Hematopoietic multipotent progenitor cell treated with erythropoietin and hydrocortisone succinate and interleukin-3 and kit ligand, for 17 days (in vitro differentiated cells): ENCODE measurements at regions not wholly inside any gene's neighbourhood (a gene's known extent, or its start where the extent isn't known, plus 50 kb on each side); places are given as distances from the start of the nearest gene placed in this dataset.

Experiments
- DNase-seq: peaks from one replicate; pipeline ENCODE4 v3.0.0-alpha.2; 2015; ENCODE audit warnings: low spot score

DNA sequence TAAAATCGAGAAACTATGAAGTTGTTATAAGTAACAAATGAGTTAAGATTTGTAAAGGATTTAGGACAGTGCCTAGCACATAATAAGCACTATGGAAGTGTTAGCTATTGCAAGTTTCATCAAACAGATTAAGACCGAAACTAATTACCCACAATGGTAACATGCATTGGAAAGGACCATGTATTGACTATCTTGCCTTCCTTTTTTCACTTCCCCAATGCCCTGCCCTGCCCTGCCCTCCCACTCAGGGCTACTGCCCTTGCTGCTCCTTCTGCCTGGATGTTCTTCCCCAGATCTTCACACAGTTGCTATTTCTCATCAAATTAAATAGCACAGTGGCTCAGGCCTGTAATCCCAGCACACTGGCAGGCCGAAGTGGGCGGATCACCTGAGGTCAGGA lies 202.1 kb upstream of the PSMD7 start:
- no peak for DNase-seq

DNA sequence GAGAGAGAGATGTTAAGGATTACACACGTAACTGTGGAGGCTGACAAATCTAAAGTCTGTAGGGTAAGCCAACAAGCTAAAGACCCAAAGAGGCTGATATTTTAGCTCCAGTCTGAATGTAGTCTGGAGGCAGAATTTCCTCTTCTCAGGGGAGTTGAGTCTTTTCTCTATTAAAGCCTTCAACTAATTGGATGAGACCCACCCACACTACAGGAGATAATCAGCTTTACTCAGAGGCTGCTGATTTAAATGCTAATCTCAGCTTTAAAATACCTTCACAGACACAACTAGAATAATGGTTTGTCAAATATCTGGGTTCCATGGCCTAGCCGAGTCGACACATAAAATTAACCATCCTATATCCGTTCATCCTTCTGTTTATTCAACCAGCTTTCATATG lies 204.3 kb upstream of the PSMD7 start:
- DNase-seq = no peak

DNA sequence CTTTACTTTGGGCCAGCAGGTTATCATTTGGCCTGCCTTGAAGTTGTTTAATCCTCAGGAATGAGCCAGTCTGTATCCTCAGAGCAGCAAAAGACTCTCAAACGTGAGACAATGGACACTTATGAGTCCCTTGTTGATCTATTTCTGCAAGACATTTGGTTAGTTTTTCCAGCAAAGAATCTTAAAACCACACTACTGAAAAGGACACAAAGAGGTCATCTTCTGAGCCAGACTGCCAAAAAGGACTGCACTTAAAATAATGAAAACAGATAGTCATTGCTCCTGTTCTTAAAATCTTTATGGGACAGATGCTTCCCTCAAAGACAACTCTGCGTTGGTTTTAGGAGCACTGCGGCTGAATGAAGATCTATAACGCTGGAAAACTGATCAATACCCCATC lies 205.7 kb upstream of the PSMD7 start:
- DNase-seq = no peak

DNA sequence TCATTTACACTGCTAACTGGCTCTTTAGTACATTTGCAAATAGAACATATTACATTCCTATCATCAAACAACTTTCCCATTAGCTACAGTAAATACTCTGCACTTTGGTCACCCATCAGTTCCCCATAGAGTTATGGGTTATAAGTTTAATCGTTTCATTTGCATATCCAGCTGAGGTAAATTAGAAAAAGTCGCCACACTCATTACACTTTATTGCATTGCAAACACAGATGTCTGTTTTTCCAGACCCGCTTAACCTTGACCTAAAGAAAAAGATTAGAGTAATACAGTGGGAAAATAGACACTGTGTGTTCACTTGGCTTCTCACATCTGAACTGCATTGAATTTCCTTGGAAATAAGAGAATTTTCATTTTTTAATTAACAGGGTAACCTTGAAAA lies 213.1 kb upstream of the PSMD7 start:
- no peak for DNase-seq

DNA sequence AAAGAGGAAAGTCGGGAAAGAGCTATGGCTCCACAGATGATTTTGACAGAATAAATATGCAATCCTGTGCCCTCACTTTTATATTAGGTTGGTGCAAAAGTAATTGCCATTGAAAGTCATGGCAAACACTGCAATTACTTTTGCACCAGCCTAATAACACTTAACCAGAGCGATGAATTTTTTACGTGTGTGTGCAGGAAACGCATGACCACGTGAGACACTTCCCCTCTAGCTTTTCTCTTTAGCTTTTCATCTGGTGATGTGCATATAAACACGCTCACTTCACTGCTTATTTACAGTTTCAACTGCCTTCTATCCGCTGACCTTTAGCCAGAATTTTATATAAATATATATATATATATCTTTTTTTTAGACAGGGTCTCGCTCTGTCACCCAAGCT lies 216.3 kb upstream of the PSMD7 start:
- no peak for DNase-seq

DNA sequence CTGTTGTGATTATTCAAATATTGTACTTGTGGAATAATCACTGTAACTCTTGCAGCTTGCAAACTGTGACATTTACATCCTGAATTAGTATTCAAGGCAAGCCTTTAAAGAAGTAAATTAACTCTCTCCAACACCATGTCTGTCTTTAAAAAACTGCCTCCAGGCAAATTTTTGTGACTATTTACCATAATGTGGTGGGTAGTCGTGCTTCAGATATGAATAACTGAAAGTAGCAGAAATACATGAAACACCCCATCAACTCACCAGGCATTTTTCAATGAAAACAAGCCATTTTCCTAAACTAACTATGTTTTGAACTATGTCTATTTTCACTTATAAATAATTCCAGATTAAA lies 217.4 kb upstream of the PSMD7 start:
- no peak for DNase-seq

DNA sequence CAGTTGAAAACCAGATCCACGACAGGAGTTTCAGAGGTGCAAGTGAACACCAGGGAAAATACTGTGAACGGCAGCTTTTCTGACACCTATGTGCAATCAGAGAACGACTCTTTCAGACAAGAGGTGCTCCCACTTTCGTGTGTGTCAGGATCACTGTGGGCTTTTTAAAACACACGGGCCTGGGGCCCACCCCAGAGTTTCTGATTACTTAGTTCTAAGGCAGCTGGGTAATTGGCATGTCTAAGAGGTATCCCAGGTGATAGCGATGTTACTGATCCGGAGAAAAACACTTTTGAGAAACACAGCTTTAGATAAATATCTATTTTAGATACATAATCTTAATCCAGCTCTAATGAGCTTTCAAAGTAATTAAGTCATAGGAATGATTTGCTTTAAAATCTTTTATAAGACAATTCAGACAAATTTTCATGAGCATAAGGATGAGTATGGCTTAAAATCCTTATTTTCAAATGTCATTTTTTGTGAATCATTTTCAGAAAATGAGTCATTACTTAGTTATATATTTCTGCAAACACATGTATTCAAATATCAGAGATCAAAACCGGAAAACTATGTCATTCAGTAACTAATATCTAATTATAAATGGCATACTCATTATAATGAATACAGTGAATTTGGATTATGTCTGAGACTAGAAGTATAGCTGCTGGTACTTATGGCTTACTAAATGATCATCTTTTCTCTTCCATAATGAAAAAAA lies 217.9 kb upstream of the PSMD7 start:
- DNase-seq = no peak

DNA sequence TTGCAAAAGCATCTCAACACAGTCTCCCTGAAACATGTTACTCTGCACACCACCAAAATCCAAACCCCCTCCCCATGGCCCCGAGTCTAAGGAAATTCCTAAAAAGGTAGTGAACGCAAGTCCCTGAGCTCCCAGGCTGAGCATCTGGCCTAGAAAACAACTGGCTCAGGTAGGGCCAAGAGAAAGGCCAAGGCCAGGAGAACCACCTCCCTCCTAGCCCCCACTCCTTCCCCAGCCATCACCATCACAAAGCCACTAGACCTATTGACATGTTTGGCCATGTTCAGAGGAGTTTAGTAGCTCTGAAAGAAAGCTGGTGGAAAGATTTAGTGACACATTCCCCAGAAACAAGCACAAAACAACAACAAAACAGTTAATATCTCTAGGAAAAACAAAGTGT lies 220.0 kb upstream of the PSMD7 start:
- no peak for DNase-seq

DNA sequence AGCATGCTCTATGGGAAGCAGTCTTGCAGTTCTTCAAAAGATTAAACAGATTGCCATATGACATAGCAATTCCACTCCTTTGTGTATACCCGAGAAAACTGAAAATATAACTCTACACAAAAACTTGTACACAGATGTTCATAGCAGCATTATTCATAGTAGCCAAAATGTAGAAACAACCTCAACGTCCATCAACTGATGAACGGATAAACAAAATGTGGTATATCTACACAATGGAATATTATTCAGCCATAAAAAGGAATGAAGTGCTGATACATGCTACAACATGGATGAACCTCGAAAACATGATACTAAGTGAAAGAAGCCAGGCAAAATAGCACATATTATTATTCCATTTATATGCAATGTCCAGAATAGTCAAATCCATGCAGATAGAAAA lies 221.2 kb upstream of the PSMD7 start:
- no peak for DNase-seq

DNA sequence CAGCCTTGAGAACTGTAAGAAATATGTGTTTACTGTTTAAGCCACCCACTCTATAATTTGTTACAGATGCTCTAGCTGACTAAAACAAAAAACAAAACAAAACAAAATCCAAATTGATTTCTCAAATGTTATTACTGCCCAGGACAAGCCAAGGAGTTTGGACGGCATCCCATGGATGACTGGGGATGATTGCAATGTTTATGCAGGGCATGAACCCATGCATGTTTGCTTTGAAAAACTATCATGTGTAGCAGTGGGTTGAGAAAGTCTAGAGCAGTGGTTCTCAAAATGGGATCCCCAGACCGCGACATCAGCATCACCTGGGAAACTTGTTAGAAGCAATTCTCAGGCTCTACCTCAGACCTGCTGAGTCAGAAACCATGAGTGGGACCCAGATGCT lies 223.2 kb upstream of the PSMD7 start:
- no peak for DNase-seq

DNA sequence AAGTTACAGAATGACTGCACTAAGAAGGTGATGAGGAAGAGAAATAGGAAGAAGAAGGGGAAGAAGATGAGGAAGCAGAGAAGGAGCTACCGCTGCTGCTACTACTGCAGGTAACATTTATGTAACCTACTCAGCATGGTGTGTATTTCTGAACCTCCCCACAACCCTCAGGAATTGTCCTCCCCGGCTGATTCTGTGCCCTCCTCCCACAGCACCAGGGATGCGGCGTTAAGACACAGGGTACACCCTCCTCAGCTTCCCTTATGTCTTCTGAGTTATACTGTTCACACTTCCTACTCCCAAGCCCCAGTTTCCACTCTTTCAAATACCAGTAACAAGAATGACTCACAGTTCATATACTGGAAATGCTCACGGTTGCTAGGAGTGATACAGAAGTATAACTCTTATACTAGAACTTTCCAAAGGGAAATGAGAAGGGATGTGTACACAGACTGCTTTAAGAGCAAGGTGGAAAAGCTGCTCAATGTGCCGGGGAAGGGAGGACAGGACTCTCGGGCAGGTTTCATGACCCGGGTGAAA lies 224.5 kb upstream of the PSMD7 start:
- DNase-seq = no peak

DNA sequence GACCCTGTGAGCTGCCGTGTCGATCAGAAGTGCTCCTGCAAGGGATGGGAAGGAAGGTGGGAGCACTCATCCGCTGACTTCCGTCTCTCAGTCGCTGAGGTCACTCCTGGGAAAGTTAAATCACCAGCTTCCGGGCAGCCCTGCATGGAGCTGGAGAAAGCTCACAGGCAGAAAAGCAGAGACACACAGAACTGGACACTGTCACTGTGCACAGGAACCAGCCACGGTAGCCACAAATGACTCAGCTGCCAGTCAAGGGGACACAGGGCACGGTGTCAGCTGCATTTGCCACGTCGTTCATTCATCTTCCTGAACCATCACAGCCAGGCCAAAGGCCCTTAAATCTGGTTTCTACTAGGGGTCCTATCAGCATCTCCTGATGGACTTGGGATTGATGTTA lies 226.4 kb upstream of the PSMD7 start:
- no peak for DNase-seq

DNA sequence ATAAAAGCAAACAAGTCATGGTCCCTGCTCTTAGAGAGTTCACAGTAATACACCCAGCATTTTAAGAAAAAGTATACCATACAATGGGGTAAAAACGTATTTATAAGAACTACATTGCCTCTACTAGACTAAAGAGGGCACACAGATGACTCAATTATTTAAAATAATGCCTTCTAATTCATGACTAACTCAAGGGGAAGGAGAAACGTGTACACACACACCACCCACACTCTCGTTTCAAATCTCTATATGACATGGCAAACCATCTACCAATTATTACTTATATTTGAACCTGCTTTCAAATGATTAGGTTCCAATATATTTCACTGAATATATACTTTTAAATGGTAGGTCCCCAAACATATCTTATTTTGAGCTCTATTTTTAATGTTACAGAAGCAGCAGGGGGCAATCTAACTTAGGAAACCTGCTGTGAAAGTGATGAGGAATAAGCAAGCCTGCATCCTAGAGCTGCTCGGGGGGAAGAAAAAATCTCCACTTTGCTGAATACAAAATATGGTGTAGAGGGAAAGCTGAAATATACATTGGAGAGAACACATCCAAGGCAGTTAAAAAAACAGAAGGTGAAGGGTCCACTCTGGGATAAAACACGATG lies 232.4 kb upstream of the PSMD7 start:
- DNase-seq = no peak

DNA sequence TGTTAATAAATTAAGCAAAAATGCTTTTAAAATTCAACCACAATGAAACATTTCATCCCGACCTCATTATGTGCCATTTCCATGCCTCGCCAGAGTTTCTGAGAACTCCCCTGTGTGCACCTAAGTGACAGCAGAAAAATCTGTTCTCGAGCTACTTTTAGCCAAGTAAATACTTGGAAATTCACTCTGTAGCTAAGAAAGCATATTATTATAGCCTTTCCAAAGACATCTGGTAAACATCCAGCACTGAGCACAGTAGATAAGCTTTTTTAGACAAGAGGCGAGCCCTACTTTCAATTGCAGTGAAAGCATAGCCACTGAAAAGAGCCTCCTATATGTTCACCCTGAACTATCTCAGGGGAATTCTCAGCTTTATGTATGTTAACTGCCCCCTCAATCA lies 242.8 kb upstream of the PSMD7 start:
- DNase-seq = no peak

DNA sequence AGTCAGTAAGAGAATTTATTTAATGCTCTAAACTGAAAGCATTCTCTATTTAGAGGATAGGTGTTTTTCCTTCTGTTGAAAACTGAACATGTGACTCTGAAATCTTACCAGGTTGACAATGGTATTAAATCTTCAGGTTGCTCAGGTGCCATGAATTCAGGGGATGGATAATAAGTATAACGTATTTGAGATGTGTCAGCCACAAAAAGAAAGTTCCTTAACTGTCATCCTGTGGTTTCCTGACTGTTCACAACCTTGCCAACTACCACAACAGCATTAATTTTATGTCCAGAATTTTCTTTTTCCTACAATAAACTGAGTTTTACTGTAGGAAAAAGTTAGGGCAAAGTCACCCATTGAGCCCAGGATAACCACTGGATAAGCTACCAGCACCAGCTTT lies 243.3 kb upstream of the PSMD7 start:
- no peak for DNase-seq

DNA sequence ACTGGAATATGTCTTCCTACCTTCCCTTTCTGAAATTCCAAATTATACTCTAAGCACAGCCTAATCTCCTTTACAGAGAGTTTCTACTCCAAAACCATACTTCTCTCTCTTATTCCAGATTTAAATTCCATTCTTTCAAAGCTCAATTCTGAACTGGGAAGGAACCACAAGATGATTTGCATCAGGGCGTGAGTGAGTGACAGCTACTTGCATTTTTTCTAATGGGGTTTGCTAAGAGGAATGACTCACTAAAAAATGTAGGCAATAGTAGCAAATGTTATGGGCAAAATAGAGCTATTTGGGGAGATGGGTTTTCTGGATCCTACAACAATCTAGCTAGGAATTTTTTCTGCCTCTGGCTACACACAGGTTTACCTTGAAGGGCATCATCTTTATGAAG lies 244.6 kb upstream of the PSMD7 start:
- DNase-seq = no peak

DNA sequence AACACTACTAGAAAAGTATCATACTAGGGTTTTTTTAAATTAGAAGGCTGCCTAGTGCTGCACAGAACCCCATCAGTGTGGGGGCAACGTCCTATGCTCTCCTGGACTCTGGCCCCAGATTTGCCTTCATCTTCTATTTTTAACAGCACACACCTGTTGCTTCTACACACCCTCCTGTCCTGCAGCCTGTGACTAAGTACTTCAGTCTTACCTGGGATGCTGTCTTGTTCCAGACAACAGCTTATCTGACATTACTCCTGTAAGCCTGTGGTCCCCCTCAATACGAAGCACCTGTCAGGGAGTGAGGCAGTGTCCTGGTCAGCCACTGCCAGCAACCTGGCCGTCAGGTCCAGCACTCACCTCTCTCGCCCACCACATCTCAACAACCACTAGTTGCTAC lies 247.6 kb upstream of the PSMD7 start:
- DNase-seq = no peak

DNA sequence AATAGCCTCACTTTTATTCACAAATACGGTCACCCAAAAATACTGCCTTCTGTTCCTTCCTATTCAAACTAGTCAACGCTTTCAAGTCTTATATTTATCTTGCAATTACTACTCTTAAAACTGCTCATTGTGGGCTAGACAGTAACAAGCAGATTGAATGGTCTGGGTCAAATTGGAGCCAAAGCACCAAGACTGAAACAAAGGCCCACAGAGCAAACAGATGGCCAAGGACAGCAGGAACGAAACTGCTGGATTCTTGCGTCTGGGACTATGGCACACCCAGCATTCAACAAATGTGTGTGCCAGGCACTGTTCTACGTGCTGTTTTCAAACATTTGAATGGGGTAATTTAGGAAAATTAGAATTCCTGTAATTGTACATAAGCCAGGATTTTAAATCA lies 250.1 kb upstream of the PSMD7 start:
- DNase-seq = no peak

DNA sequence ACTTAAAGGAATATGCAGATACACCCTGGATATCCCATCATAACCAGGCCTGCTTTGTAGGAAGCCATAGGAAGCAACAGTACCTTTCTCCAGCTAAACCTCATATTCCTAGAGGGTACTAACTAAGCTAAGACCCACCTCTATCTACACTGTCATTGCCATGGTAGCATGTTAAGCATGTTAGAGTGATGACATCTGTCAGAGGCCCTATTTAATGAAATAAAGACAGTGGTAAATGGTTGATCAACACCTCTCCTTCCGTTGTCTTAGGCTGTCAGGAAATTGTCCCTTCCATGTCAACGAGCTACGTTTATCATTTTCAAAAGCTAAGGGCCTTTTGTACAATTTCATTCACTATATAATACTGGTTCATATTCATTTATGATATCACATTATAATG lies 251.1 kb upstream of the PSMD7 start:
- no peak for DNase-seq

DNA sequence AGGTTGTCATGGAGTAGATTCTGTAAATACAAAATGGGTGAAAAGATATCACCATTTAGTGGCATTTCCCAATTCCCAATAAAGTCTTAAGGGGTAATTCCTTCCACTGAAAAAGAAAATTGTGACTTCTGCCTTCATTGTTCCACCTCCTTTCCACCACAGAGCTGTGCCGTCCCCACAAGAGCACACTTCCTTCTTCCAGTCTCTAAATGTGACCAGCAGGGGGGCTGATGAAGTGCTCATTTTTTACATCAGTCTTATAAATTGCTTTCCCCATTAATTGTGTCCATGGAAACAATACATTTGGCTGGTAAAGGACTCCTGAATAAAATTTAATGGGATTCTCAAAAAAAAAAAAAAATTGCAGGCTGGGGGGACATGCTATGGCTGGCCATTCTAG lies 260.8 kb upstream of the PSMD7 start:
- DNase-seq = no peak

DNA sequence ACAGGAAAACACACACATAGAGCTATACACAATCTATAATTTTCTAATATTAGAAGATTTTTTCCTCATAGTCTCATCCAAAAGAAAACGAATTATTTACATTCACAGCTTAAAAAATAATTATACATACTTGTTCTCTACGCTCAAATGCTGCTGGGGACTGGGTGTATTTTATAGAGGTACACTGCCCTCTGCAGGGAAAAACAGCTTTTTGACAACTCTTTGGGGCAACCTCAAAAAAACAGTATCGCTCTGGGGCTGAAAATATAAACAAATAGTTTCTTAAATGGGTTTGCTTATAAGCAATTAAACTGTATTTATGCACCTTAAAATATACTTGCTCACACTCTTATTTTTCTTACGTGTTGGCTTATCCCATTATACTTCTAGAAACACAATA lies 261.8 kb upstream of the PSMD7 start:
- DNase-seq = no peak

DNA sequence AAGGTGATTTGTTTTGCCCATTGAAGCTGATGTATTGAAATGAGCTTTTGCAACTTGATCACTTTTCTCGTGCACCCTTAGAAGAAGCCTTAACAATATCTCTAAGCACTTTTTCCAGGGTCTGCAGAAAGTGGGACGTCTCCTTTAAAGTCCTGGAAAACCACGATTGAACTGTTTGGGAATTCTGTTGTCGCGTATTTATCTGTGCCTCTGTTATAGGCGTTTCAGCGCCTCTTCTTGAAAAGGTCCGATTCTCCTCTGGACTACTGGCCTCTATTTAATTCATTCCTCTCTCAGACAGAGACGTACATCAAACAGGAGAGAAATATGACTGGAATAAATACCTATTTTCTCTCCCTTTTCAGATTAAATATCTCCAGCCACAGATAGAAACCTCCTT lies 262.4 kb upstream of the PSMD7 start:
- no peak for DNase-seq

DNA sequence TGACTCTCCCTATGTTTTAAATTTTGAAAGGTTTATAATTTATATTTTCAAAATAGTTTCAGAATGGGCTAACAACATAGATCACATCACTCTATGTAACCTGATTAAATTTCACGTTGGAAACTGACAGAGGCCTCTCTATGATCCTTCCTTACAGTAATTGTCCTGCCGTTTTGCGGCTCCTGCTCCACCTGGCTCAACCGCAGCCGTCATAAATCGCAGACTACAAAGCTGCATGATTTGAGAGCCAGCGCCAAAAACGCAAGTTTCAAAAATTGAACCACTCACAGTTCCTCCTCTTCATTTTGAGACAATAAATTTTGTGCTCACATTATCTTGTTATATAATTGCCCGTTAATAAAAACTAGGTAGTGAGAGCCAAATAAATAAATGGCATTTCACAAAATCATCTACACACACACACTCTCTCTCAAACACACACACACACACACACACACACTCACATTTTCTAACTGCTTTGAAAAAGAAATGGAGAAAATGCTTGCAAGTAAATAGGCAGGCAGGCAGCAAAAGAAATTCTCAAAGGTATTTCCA lies 263.1 kb upstream of the PSMD7 start:
- no peak for DNase-seq

DNA sequence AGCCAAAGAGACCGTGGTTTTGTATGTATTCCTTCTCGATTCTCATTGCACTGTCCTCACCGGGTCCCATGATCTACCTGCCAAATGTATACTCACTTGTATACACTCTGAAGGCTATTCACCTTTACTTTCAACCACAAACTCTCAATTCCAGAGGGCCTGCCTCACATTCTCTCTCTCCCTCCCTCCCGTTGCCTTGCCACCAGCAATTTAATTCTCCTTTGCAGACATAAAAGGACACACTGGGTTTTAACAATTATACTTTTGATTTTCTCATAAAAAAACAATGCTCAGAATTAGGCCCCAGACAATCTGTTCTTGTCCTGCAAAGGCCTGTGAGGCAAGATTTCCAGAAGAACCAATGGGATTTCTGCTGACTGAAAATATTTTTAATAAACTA lies 265.1 kb upstream of the PSMD7 start:
- DNase-seq = no peak
